Testis (tissue), 2 donors: ENCODE measurements at regions not wholly inside any gene's neighbourhood (a gene's known extent, or its start where the extent isn't known, plus 50 kb on each side); places are given as distances from the start of the nearest gene placed in this dataset.

ENCODE experiments used
- DNase-seq: peaks from one replicate; pipeline ENCODE4 v3.0.0-alpha.2; 2019
- H3K27ac ChIP-seq, 2 donors: fragments of 200-600 bp; sonication (generic); one replicate each; pipeline ENCODE4 v1.5.1; 2019
- H3K27me3 ChIP-seq: fragments of 200-600 bp; sonication (generic); one replicate; pipeline ENCODE4 v1.5.1; 2019
- H3K36me3 ChIP-seq: fragments of 200-600 bp; sonication (generic); one replicate; pipeline ENCODE4 v1.5.1; 2017; ENCODE audit warnings: low read depth; ENCODE audit errors: missing control alignments
- H3K4me1 ChIP-seq: fragments of 200-600 bp; sonication (generic); one replicate; pipeline ENCODE4 v1.5.1; 2019
- H3K4me3 ChIP-seq, 2 donors: fragments of 200-600 bp; sonication (generic); one replicate each; pipeline ENCODE4 v1.5.1; 2017 to 2019
- H3K9me3 ChIP-seq: fragments of 200-600 bp; sonication (generic); one replicate; pipeline ENCODE4 v1.5.1; 2017
- CTCF ChIP-seq, 3 experiments: fragments of 450-650 bp in 2 of 3; fragments of 200-600 bp in 1 of 3; sonication (generic) in 1 of 3; IDR thresholded peaks; one replicate each; pipeline ENCODE4 v1.5.1; 2016 to 2019; ENCODE audit warnings: antibody characterized with exemption in 3 of 3, mild to moderate bottlenecking in 2 of 3, moderate library complexity in 1 of 3
- POLR2A ChIP-seq: fragments of 450-650 bp; IDR thresholded peaks from one replicate; pipeline ENCODE4 v1.6.1; 2017; ENCODE audit warnings: antibody characterized with exemption, mild to moderate bottlenecking, moderate library complexity
- WGBS, 2 donors: methylation state at CpG; one replicate each; pipeline ENCODE4 v1.1.5; 2018; 5-methylcytosine and 5-hydroxymethylcytosine counted together
- intact Hi-C: fragments of 100-400 bp; cut with DNase I; formaldehyde crosslinking; loops from one replicate; pipeline ENCODE4 v1.15.1; 2023; ENCODE audit warnings: low total_unique reads

- DNase-seq, result no peak
- WGBS, 2 donors, result 81 to 93% methylated on average over 10 to 11 of the region's 11 CpGs
These were observed 207.5 kb upstream of the CST7 start for GRCh38 chr20:24741493-24742072.

GRCh38 chr20:24742436-24742835 is 206.6 kb upstream of the CST7 start:
- H3K36me3 ChIP-seq, result no peaks in the 10 kb centered on the region
- H3K4me1 ChIP-seq, result no peaks in the 10 kb centered on the region
- no peaks in the 10 kb centered on the region for H3K9me3 ChIP-seq
- no peak overlapping the region for H3K27ac ChIP-seq
- no peak overlapping the region for H3K4me3 ChIP-seq
- H3K27me3 ChIP-seq, result no peaks in the 10 kb centered on the region
- intact Hi-C loops, result no loop called here
- WGBS, 2 donors, result 74 to 88% methylated on average over 4 to 7 of the region's 7 CpGs
- TF ChIP-seq POLR2A, result no peak
- no peak for TF ChIP-seq CTCF (IDR thresholded peaks at IDR 0.05)
- DNase-seq, result no peak

More at GRCh38 chr20:24741493-24742072, 207.5 kb upstream of the CST7 start:
- Histone ChIP-seq H3K4me3 (no peak overlapping the region), H3K27ac (no peak overlapping the region), H3K4me1 (no peaks in the 10 kb centered on the region), H3K9me3 (no peaks in the 10 kb centered on the region), H3K27me3 (no peaks in the 10 kb centered on the region), H3K36me3 (no peaks in the 10 kb centered on the region)
- TF ChIP-seq CTCF (IDR thresholded peaks at IDR 0.05) (no peak), POLR2A (no peak)
- intact Hi-C loops, result no loop called here

- Histone ChIP-seq H3K9me3 (no peaks in the 10 kb centered on the region), H3K27me3 (no peaks in the 10 kb centered on the region), H3K27ac (no peak overlapping the region), H3K4me1 (no peaks in the 10 kb centered on the region), H3K36me3 (no peaks in the 10 kb centered on the region), H3K4me3 (no peak overlapping the region)
- 93 to 97% methylated on average over 5 of the region's 5 CpGs for whole genome bisulfite sequencing, 2 donors
- TF ChIP-seq CTCF (IDR thresholded peaks at IDR 0.05), result no peak
- TF ChIP-seq POLR2A, result no peak
- no peak for DNase-seq
- intact Hi-C loops, result no loop called here
These were observed 206.1 kb upstream of the CST7 start for GRCh38 chr20:24742989-24743388.

GRCh38 chr20:24743641-24744040 is 205.4 kb upstream of the CST7 start:
- intact Hi-C loops, result no loop called here
- H3K27me3 ChIP-seq, result no peaks in the 10 kb centered on the region
- no peak overlapping the region for H3K27ac ChIP-seq
- H3K36me3 ChIP-seq, result no peaks in the 10 kb centered on the region
- no peak for TF ChIP-seq POLR2A
- no peak for TF ChIP-seq CTCF (IDR thresholded peaks at IDR 0.05)
- no peak overlapping the region for H3K4me3 ChIP-seq
- no peak for DNase-seq
- no peaks in the 10 kb centered on the region for H3K4me1 ChIP-seq
- 79 to 81% methylated on average over 5 of the region's 5 CpGs for WGBS, 2 donors
- no peaks in the 10 kb centered on the region for H3K9me3 ChIP-seq

- 95 to 96% methylated on average over 3 of the region's 3 CpGs for WGBS, 2 donors
- H3K4me1 ChIP-seq, result no peaks in the 10 kb centered on the region
These were observed 204.3 kb upstream of the CST7 start for GRCh38 chr20:24744747-24745146.

More at GRCh38 chr20:24744747-24745146, 204.3 kb upstream of the CST7 start:
- Histone ChIP-seq H3K27me3 (no peaks in the 10 kb centered on the region), H3K9me3 (no peaks in the 10 kb centered on the region), H3K27ac (no peak overlapping the region), H3K4me3 (no peak overlapping the region), H3K36me3 (no peaks in the 10 kb centered on the region)
- no peak for TF ChIP-seq POLR2A
- TF ChIP-seq CTCF (IDR thresholded peaks at IDR 0.05), result no peak
- DNase-seq, result no peak
- intact Hi-C loops, result no loop called here
